ENCODE measurements at regions not wholly inside any gene's neighbourhood (a gene's known extent, or its start where the extent isn't known, plus 50 kb on each side); places are given as distances from the start of the nearest gene placed in this dataset.

GRCh38 chrX:54695231-54695630 is 102.8 kb downstream of the ITIH6 start:
- H4K8ac ChIP-seq (ENCODE audit: extremely low read depth, insufficient read depth, low read length), result no peak overlapping the region
- ChIA-PET POLR2A (ENCODE audit: partially characterized antibody) (no interaction called here), CTCF (ENCODE audit: partially characterized antibody) (interaction anchor here (1.4 to 2.0 kb wide), 2 partner anchors 91 to 92 kb away, joined by 4 to 5 read pairs; no protein-coding TSS in a partner anchor)
- H3K79me2 ChIP-seq (ENCODE audit: control insufficient read depth in 1 of 2, insufficient read depth in 2 of 2, low read length in 2 of 2), result no peaks in the 10 kb centered on the region
- no peak overlapping the region for H2AFZ ChIP-seq (ENCODE audit: low read length)
- no peak overlapping the region for H3K27ac ChIP-seq (ENCODE audit: low read depth, low read length)
- H3K23ac ChIP-seq (ENCODE audit: insufficient read length), result no peak overlapping the region
- H2BK120ac ChIP-seq (replicated peaks; ENCODE audit: low read depth, low read length), result no peak overlapping the region
- no peak overlapping the region for H2BK12ac ChIP-seq (ENCODE audit: low read depth, low read length)
- no peaks in the 10 kb centered on the region for H3K4me1 ChIP-seq (replicated peaks in 1 of 4; ENCODE audit: control insufficient read depth in 3 of 4, insufficient read depth in 4 of 4, low read length in 3 of 4)
- no peaks in the 10 kb centered on the region for H3K79me1 ChIP-seq (ENCODE audit: low read depth, low read length)
- no peaks in the 10 kb centered on the region for H3K27me3 ChIP-seq (replicated peaks in 1 of 4; ENCODE audit: control insufficient read depth in 3 of 4, extremely low read depth in 1 of 4, insufficient read depth in 3 of 4, low read length in 3 of 4)
- no peak overlapping the region for H3K4ac ChIP-seq (replicated peaks; ENCODE audit: insufficient read length, low read depth, low read length)
- H4K5ac ChIP-seq (ENCODE audit: insufficient read length, low read depth, low read length), result no peak overlapping the region
- no peak overlapping the region for H3K9ac ChIP-seq (replicated peaks in 1 of 4; ENCODE audit: extremely low read depth in 1 of 4, low read depth in 3 of 4, low read length in 3 of 4)
- H3K36me3 ChIP-seq (ENCODE audit: control insufficient read depth in 2 of 4, insufficient read depth in 4 of 4, low read length in 3 of 4), result no peaks in the 10 kb centered on the region
- H3K23me2 ChIP-seq (ENCODE audit: low read depth, low read length), result no peaks in the 10 kb centered on the region
- H3K56ac ChIP-seq (replicated peaks; ENCODE audit: insufficient read length, low read depth, low read length), result no peak overlapping the region
- no peak overlapping the region for H2BK20ac ChIP-seq (ENCODE audit: low read length)
- H4K20me1 ChIP-seq (replicated peaks in 1 of 2; ENCODE audit: control insufficient read depth in 1 of 2, insufficient read depth in 2 of 2, low read length in 2 of 2), result no peaks in the 10 kb centered on the region
- 71% methylated on average over 2 of the region's 2 CpGs; no CpG with 5 or more reads in 1 of the 2 experiments for WGBS, 2 experiments (ENCODE audit: extremely low coverage in 1 of 2, insufficient coverage in 1 of 2, insufficient read length in 1 of 2, insufficient replicate concordance in 2 of 2, low coverage in 1 of 2, low lambda C conversion rate in 2 of 2, missing lambda C conversion rate in 1 of 2)
- no peak overlapping the region for H3K4me2 ChIP-seq (ENCODE audit: insufficient read depth in 1 of 2, low read depth in 2 of 2, low read length in 2 of 2)
- H3K9me3 ChIP-seq (ENCODE audit: insufficient read depth in 2 of 2, low read depth in 1 of 2, low read length in 1 of 2), result no peaks in the 10 kb centered on the region
- no peak overlapping the region for H3K18ac ChIP-seq (ENCODE audit: extremely low read depth, low read length)
- no peak overlapping the region for H3K14ac ChIP-seq (ENCODE audit: insufficient read length)
- no peak overlapping the region for H3K4me3 ChIP-seq (ENCODE audit: extremely low read depth in 1 of 4, insufficient read depth in 2 of 4, low read depth in 3 of 4, low read length in 4 of 4)
- H2BK5ac ChIP-seq (ENCODE audit: low read depth, low read length), result no peak overlapping the region
- H4K91ac ChIP-seq (replicated peaks; ENCODE audit: insufficient read length, low read length), result no peak overlapping the region
- DNase-seq (ENCODE audit: low read depth in 1 of 2, low spot score in 2 of 2) (no peak), FAIRE-seq (no peak)
- H2AK5ac ChIP-seq (ENCODE audit: low read depth, low read length), result no peak overlapping the region
- no peak overlapping the region for H2BK15ac ChIP-seq (ENCODE audit: low read length)
- no peak for TF ChIP-seq POU5F1 (IDR thresholded peaks at IDR 0.05; ENCODE audit: low read depth, low read length)
- TF ChIP-seq MAX (IDR thresholded peaks at IDR 0.05), result no peak
- TF ChIP-seq JUND (IDR thresholded peaks at IDR 0.05; ENCODE audit: low read length), result no peak
- no peak for TF ChIP-seq PHF8 (conservative IDR thresholded peaks at IDR 0.05; ENCODE audit: low read depth, low read length)
- no peak for TF ChIP-seq POLR2AphosphoS5 (IDR thresholded peaks at IDR 0.05; ENCODE audit: low read depth, low read length)
- no peak for TF ChIP-seq TEAD4 (IDR thresholded peaks at IDR 0.05; ENCODE audit: low read depth, low read length)
- TF ChIP-seq NRF1 (IDR thresholded peaks at IDR 0.05; ENCODE audit: low read depth, low read length), result no peak
- TF ChIP-seq, protein P1, sequence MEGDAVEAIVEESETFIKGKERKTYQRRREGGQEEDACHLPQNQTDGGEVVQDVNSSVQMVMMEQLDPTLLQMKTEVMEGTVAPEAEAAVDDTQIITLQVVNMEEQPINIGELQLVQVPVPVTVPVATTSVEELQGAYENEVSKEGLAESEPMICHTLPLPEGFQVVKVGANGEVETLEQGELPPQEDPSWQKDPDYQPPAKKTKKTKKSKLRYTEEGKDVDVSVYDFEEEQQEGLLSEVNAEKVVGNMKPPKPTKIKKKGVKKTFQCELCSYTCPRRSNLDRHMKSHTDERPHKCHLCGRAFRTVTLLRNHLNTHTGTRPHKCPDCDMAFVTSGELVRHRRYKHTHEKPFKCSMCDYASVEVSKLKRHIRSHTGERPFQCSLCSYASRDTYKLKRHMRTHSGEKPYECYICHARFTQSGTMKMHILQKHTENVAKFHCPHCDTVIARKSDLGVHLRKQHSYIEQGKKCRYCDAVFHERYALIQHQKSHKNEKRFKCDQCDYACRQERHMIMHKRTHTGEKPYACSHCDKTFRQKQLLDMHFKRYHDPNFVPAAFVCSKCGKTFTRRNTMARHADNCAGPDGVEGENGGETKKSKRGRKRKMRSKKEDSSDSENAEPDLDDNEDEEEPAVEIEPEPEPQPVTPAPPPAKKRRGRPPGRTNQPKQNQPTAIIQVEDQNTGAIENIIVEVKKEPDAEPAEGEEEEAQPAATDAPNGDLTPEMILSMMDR (IDR thresholded peaks at IDR 0.05; ENCODE audit: control extremely low read depth in 1 of 3, insufficient read depth in 1 of 3, low read depth in 1 of 3, low read length in 3 of 3), result peak in 2 of 3 experiments; percentile 11 to 13; a peak in 2 of 4 replicates
- TF ChIP-seq SAP30 (IDR thresholded peaks at IDR 0.05; ENCODE audit: insufficient read depth, insufficient replicate concordance, low read length), result no peak
- TF ChIP-seq, protein P2, sequence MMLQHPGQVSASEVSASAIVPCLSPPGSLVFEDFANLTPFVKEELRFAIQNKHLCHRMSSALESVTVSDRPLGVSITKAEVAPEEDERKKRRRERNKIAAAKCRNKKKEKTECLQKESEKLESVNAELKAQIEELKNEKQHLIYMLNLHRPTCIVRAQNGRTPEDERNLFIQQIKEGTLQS (IDR thresholded peaks at IDR 0.05; ENCODE audit: insufficient read depth, low read depth, low read length), result no peak
- peak; percentile 30 to 48 for TF ChIP-seq RAD21 (IDR thresholded peaks at IDR 0.05 in 1 of 2, conservative IDR thresholded peaks at IDR 0.05 in 1 of 2; ENCODE audit: low read depth in 2 of 2, low read length in 2 of 2)

All from H1 (cell line).